ENCODE measurements at regions not wholly inside any gene's neighbourhood (a gene's known extent, or its start where the extent isn't known, plus 50 kb on each side); places are given as distances from the start of the nearest gene placed in this dataset.
A peak's percentile ranks its signal among the peaks of the same experiment; 100 is the strongest.

DNA sequence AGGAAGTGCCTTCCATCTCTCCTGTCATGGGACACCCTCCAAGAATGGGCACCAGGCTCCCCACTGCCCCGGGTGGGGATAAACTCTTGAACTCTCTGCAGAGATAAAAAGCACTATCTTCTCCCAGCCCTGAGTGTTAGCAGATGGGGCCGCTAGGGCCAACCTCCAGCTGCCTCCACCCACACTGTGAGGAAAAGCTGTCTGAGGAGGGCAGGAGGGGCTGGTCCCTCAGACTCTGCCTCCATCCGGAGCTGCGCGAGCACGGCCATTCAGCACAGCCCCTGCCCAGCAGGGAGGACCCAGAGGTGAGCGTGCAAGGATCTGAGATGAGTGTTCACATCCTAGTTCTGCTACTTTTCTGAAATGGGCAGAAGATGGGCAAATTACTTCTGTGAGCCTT, 51.8 kb upstream of the TRABD2B start:
- peaks cover 0 to 19% (median 0%) of the 10 kb centered on the region in 7 donors for H3K27me3 ChIP-seq (replicated peaks in 1 of 7)
- DNase-seq, result no peak
- H3K4me3 ChIP-seq, result no peak overlapping the region
- H3K36me3 ChIP-seq, result no peaks in the 10 kb centered on the region
- no peaks in the 10 kb centered on the region for H3K9me3 ChIP-seq
- H3K27ac ChIP-seq, result peak overlapping the region in 3 of 8 donors; percentile 4 to 60 (median 30)
- peaks cover 0 to 16% (median 0%) of the 10 kb centered on the region in 6 donors for H3K4me1 ChIP-seq
- TF ChIP-seq POLR2A (IDR thresholded peaks at IDR 0.05) (no peak), POLR2AphosphoS5 (IDR thresholded peaks at IDR 0.05) (no peak)
- TF ChIP-seq, protein P1, sequence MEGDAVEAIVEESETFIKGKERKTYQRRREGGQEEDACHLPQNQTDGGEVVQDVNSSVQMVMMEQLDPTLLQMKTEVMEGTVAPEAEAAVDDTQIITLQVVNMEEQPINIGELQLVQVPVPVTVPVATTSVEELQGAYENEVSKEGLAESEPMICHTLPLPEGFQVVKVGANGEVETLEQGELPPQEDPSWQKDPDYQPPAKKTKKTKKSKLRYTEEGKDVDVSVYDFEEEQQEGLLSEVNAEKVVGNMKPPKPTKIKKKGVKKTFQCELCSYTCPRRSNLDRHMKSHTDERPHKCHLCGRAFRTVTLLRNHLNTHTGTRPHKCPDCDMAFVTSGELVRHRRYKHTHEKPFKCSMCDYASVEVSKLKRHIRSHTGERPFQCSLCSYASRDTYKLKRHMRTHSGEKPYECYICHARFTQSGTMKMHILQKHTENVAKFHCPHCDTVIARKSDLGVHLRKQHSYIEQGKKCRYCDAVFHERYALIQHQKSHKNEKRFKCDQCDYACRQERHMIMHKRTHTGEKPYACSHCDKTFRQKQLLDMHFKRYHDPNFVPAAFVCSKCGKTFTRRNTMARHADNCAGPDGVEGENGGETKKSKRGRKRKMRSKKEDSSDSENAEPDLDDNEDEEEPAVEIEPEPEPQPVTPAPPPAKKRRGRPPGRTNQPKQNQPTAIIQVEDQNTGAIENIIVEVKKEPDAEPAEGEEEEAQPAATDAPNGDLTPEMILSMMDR (IDR thresholded peaks at IDR 0.05 in 8 of 11, conservative IDR thresholded peaks at IDR 0.05 in 3 of 11), result no peak
- 64 to 90% (median 78%) methylated on average over 5 to 7 of the region's 7 CpGs for WGBS, 5 donors
- intact Hi-C loops (cut with DNase I; ENCODE audit: low total_unique reads), result no loop called here

DNA sequence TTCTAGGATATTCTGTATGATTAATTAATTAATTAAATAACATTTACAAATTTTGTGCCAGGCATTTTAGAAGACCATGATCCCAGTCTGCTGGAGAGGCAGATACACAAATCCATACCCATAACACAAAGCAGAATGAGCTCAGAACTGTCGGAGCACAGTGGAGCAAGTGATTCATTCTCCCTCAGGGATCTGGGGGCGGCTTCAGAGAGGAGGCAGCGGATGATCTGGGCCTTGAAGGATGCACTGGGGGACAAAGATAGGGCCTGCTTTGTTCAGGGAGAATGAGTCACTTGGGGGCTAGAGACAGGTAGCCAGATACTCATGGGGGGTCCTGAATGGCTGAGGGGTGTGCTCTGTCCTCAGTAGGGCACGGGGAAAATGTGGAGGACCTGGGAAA, 50.9 kb upstream of the TRABD2B start:
- TF ChIP-seq POLR2AphosphoS5 (IDR thresholded peaks at IDR 0.05) (no peak), POLR2A (IDR thresholded peaks at IDR 0.05) (no peak)
- TF ChIP-seq, protein P1 (IDR thresholded peaks at IDR 0.05 in 8 of 11, conservative IDR thresholded peaks at IDR 0.05 in 3 of 11), result no peak
- no peak for DNase-seq
- WGBS, 5 donors, result 70 to 90% (median 86%) methylated on average over 4 of the region's 4 CpGs
- Histone ChIP-seq H3K27me3 (replicated peaks in 1 of 7) (peaks cover 0 to 19% (median 0%) of the 10 kb centered on the region in 7 donors), H3K4me1 (peaks cover 0 to 22% (median 0%) of the 10 kb centered on the region in 6 donors), H3K27ac (no peak overlapping the region), H3K36me3 (no peaks in the 10 kb centered on the region), H3K9me3 (no peaks in the 10 kb centered on the region), H3K4me3 (no peak overlapping the region)
- intact Hi-C loops (cut with DNase I; ENCODE audit: low total_unique reads), result no loop called here

DNA sequence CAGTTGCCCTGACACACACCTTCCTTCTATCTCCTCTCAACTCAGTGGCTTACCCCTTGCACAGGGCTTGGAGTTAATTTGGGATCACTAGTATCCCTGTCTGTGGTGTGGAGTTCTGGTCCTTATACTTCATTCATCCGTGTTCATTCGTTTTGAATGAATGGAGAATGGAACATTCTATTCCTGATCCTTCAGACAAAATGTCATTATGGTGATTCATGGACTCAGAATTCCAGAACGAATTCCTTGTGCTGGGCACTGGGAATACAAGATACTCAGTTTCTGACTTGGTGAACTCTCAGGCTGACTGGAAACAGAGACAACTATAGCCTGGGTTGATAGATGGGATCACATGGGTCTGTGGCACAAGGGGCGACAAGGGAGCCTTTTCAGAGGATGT, 49.9 kb upstream of the TRABD2B start:
- Histone ChIP-seq H3K27me3 (replicated peaks in 1 of 7) (peaks cover 0 to 19% (median 0%) of the 10 kb centered on the region in 7 donors), H3K4me1 (peaks cover 0 to 16% (median 0%) of the 10 kb centered on the region in 6 donors), H3K9me3 (no peaks in the 10 kb centered on the region), H3K27ac (no peak overlapping the region), H3K36me3 (no peaks in the 10 kb centered on the region), H3K4me3 (no peak overlapping the region)
- TF ChIP-seq, protein P1 (IDR thresholded peaks at IDR 0.05 in 8 of 11, conservative IDR thresholded peaks at IDR 0.05 in 3 of 11), result no peak
- TF ChIP-seq POLR2AphosphoS5 (IDR thresholded peaks at IDR 0.05), result no peak
- TF ChIP-seq POLR2A (IDR thresholded peaks at IDR 0.05), result no peak
- 55 to 89% (median 71%) methylated on average over 4 of the region's 4 CpGs for WGBS, 5 donors
- intact Hi-C loops (cut with DNase I; ENCODE audit: low total_unique reads), result no loop called here
- DNase-seq, result no peak

Small RNA genes in the stretch of these regions (small RNA-seq; reads per million reads assigned to genes)
- gene CYP46A4P, result 0 reads per million in 4 donors
